ENCODE measurements at regions not wholly inside any gene's neighbourhood (a gene's known extent, or its start where the extent isn't known, plus 50 kb on each side); places are given as distances from the start of the nearest gene placed in this dataset.

DNA sequence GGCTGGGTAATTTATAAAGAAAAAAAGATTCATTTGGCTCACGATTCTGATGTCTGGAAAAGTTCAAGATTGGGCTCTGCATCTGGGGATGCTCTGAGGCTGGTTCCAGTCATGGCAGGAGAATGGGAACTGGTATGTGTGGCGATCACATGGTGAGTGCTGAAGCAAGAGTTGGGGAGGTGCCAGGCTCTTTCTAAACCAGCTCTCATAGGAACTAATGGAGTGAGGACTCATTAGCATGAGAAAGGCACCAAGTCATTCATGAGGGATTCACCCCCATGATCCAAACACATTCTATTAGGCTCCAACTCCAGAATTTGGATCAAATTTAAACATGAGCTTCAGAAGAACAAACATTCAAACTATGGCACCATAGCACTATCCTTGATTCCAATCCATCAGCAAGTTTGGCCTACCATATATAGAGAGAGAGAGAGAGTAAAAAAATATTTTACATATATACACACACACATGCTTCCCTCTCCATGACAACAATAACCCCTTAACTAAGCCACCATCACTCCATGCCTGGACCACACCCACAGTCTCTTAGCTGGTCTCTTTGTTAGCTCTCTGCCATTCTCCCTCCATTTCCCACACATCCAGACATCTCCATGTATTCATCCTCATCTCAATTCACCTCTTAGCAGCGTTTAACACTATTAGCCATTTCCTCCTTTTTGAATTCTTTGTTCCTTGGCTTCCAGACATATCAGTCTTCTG, 57.9 kb downstream of the NPY start:
- Mint-ChIP-seq H3K36me3 (ENCODE audit: low read depth) (no peaks in the 10 kb centered on the region), H3K9me3 (no peaks in the 10 kb centered on the region), H3K4me3 (no peak overlapping the region), H3K27me3 (peaks cover 5% of the 10 kb centered on the region), H3K27ac (no peak overlapping the region), H3K4me1 (no peaks in the 10 kb centered on the region)
- CTCF ChIA-PET = no interaction called here
- POLR2A ChIA-PET = no interaction called here
- DNase-seq = no peak

DNA sequence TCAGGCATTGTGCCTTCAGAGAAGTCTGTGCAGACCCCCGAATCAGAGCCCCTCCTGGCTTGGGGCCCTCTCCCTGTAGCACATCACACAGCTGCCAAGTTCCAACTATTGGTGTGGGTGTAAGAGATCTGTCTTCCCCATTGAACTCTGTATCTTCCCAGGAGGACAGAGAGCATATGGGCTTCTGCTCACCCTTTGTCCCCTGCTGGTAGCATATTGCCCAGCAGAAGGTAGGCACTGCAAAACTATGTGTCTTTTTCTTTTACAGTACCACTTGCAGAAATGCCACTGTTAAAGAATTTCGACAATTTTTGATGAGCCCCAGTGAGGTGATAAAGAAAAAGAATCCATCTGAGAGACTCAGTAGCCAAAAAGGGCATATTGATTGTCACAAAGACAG, 59.6 kb downstream of the NPY start:
- no peaks in the 10 kb centered on the region for H3K4me1 Mint-ChIP-seq
- ChIA-PET CTCF (no interaction called here), POLR2A (no interaction called here)
- no peak for DNase-seq
- no peaks in the 10 kb centered on the region for H3K9me3 Mint-ChIP-seq
- no peaks in the 10 kb centered on the region for H3K27me3 Mint-ChIP-seq
- H3K4me3 Mint-ChIP-seq = no peak overlapping the region
- no peaks in the 10 kb centered on the region for H3K36me3 Mint-ChIP-seq (ENCODE audit: low read depth)
- no peak overlapping the region for H3K27ac Mint-ChIP-seq

GRCh38 chr7:24346129-24346528, 62.1 kb downstream of the NPY start:
- H3K4me1 Mint-ChIP-seq = no peaks in the 10 kb centered on the region
- H3K36me3 Mint-ChIP-seq (ENCODE audit: low read depth) = no peaks in the 10 kb centered on the region
- H3K9me3 Mint-ChIP-seq = no peaks in the 10 kb centered on the region
- no peak overlapping the region for H3K27ac Mint-ChIP-seq
- H3K4me3 Mint-ChIP-seq = no peak overlapping the region
- no peaks in the 10 kb centered on the region for H3K27me3 Mint-ChIP-seq
- DNase-seq = no peak
- POLR2A ChIA-PET = no interaction called here
- CTCF ChIA-PET = interaction anchor here (0.6 kb wide), 1 partner anchor 37 kb away, joined by 3 read pairs; no protein-coding TSS in a partner anchor

GRCh38 chr7:24346716-24347115, 62.7 kb downstream of the NPY start:
- Mint-ChIP-seq H3K9me3 (peaks cover 2% of the 10 kb centered on the region), H3K36me3 (ENCODE audit: low read depth) (no peaks in the 10 kb centered on the region), H3K27me3 (peaks cover 3% of the 10 kb centered on the region), H3K27ac (no peak overlapping the region), H3K4me3 (no peak overlapping the region), H3K4me1 (no peaks in the 10 kb centered on the region)
- ChIA-PET POLR2A (no interaction called here), CTCF (interaction anchor here (0.6 kb wide), 1 partner anchor 37 kb away, joined by 3 read pairs; no protein-coding TSS in a partner anchor)
- DNase-seq = no peak

DNA sequence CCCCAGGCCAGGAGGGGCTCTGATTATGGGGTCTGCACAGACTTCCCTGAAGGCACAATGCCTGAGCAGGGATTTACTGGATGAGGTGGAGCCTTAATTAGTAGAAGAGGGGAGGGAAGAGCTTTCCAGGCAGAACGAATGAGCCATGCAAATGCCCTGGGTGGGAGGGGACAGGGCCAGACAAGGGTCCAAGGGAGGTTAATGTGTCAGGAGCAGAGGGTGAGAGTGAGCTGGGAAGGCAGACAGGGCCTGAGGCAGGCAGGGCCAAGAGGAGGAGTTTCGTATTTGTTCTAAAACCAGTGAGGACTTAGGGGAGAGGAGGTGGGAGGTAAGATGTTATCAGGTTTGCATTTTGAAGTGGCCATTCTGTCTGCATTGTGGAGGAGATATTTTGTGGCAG, 65.3 kb downstream of the NPY start:
- Mint-ChIP-seq H3K9me3 (peaks cover 3% of the 10 kb centered on the region), H3K27ac (no peak overlapping the region), H3K27me3 (peaks cover 3% of the 10 kb centered on the region), H3K4me1 (no peaks in the 10 kb centered on the region), H3K4me3 (no peak overlapping the region), H3K36me3 (ENCODE audit: low read depth) (no peaks in the 10 kb centered on the region)
- ChIA-PET POLR2A (no interaction called here), CTCF (no interaction called here)
- no peak for DNase-seq

DNA sequence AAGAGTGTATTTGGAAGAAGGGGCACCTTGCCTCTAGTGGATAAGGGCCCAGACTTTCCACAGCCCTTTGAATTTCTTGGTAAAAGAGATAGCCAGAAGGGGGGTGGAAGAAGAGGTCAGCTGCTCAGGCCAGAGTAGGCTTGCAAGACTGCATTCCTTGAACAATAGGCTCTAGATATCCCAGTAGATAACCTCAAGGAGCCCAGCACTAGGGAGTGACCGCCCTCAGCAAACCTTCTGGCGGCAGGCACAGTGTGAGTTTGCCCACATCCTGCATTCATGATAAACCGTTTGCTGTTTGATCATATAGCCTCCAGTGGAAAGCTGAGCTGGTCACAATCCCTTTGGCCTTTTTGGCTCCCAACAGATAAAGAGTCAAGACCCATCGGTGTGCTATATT, 70.5 kb downstream of the NPY start:
- ChIA-PET POLR2A (no interaction called here), CTCF (no interaction called here)
- Mint-ChIP-seq H3K4me3 (no peak overlapping the region), H3K36me3 (ENCODE audit: low read depth) (peaks cover 5% of the 10 kb centered on the region), H3K4me1 (peaks cover 10% of the 10 kb centered on the region), H3K9me3 (peaks cover 5% of the 10 kb centered on the region), H3K27ac (no peak overlapping the region), H3K27me3 (peaks cover 16% of the 10 kb centered on the region)
- no peak for DNase-seq

DNA sequence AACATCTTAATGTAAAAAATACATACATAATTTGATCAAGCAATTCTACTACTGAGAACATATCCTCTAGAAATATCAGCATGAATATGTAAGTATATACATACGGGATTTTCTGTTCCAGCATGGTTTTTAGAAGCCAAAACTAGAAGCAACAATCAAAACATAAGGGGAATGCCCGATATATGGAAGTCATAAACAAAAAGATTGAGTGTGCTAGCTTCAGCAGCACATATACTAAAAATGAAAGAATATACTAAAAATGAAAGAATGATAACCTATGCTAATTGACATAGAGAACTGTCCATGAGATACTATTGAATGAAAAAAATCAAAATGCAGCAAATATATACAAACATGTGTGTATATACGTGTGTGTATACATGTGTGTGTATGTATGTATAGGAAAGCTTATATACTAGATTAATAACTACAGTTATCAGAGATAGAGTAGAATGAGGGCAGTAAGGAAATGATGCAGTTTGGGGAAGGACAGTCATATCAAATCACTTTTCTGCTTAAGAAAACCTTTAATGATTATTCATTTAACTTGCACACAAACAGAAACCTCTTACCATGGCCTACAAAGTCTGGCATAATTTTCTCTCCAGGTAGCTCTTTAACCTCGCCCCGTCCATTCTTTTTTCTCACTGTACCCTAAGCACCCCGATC, 72.9 kb downstream of the NPY start:
- H3K27me3 Mint-ChIP-seq = peaks cover 23% of the 10 kb centered on the region
- no peak overlapping the region for H3K4me3 Mint-ChIP-seq
- POLR2A ChIA-PET = no interaction called here
- H3K4me1 Mint-ChIP-seq = peaks cover 10% of the 10 kb centered on the region
- no peak for DNase-seq
- peaks cover 5% of the 10 kb centered on the region for H3K36me3 Mint-ChIP-seq (ENCODE audit: low read depth)
- H3K9me3 Mint-ChIP-seq = peaks cover 3% of the 10 kb centered on the region
- no peak overlapping the region for H3K27ac Mint-ChIP-seq
- CTCF ChIA-PET = no interaction called here

- no peaks in the 10 kb centered on the region for H3K9me3 Mint-ChIP-seq
- H3K27me3 Mint-ChIP-seq = peaks cover 34% of the 10 kb centered on the region
- H3K36me3 Mint-ChIP-seq (ENCODE audit: low read depth) = no peaks in the 10 kb centered on the region
- ChIA-PET CTCF (no interaction called here), POLR2A (no interaction called here)
- DNase-seq = no peak
- H3K27ac Mint-ChIP-seq = no peak overlapping the region
- no peak overlapping the region for H3K4me3 Mint-ChIP-seq
- H3K4me1 Mint-ChIP-seq = peaks cover 10% of the 10 kb centered on the region
Measured at GRCh38 chr7:24361001-24361400, 77.0 kb downstream of the NPY start.

GRCh38 chr7:24365606-24366005, 81.6 kb downstream of the NPY start:
- CTCF ChIA-PET = no interaction called here
- Mint-ChIP-seq H3K9me3 (no peaks in the 10 kb centered on the region), H3K36me3 (ENCODE audit: low read depth) (no peaks in the 10 kb centered on the region), H3K4me1 (no peaks in the 10 kb centered on the region), H3K4me3 (no peak overlapping the region), H3K27ac (no peak overlapping the region), H3K27me3 (peaks cover 32% of the 10 kb centered on the region)
- DNase-seq = no peak
- POLR2A ChIA-PET = no interaction called here

DNA sequence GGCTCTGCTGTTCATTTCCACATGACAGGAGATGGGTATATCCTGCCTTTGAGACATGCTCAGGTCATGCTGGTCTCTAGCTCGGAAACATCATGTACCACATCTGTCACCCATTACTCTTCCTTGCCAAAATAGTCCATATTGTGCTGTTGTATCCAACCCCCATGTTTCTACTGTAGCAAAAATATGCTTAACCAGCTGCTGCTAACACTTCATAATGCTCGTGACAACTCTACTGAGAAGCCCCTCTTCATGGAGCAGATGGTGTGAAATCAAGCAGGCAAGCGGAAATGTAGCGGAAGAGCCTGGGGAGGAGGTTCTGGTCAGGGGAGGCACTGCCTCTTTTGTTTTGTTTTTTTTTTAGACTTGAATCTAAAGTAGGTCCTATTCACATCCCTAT, 82.9 kb downstream of the NPY start:
- no peak overlapping the region for H3K27ac Mint-ChIP-seq
- H3K4me3 Mint-ChIP-seq = no peak overlapping the region
- peaks cover 24% of the 10 kb centered on the region for H3K27me3 Mint-ChIP-seq
- H3K9me3 Mint-ChIP-seq = no peaks in the 10 kb centered on the region
- ChIA-PET POLR2A (no interaction called here), CTCF (no interaction called here)
- no peak for DNase-seq
- no peaks in the 10 kb centered on the region for H3K36me3 Mint-ChIP-seq (ENCODE audit: low read depth)
- H3K4me1 Mint-ChIP-seq = no peaks in the 10 kb centered on the region

- Mint-ChIP-seq H3K27me3 (peaks cover 21% of the 10 kb centered on the region), H3K9me3 (no peaks in the 10 kb centered on the region), H3K4me1 (no peaks in the 10 kb centered on the region), H3K4me3 (no peak overlapping the region), H3K27ac (no peak overlapping the region), H3K36me3 (ENCODE audit: low read depth) (no peaks in the 10 kb centered on the region)
- CTCF ChIA-PET = no interaction called here
- POLR2A ChIA-PET = no interaction called here
- DNase-seq = no peak
Measured at GRCh38 chr7:24368161-24368560, 84.2 kb downstream of the NPY start.

- Mint-ChIP-seq H3K4me3 (no peak overlapping the region), H3K36me3 (ENCODE audit: low read depth) (no peaks in the 10 kb centered on the region), H3K27me3 (peaks cover 11% of the 10 kb centered on the region), H3K4me1 (no peaks in the 10 kb centered on the region), H3K9me3 (no peaks in the 10 kb centered on the region), H3K27ac (no peak overlapping the region)
- DNase-seq = no peak
- CTCF ChIA-PET = no interaction called here
- POLR2A ChIA-PET = no interaction called here
Measured at GRCh38 chr7:24370541-24370940, 86.6 kb downstream of the NPY start.

- no peaks in the 10 kb centered on the region for H3K9me3 Mint-ChIP-seq
- no peak overlapping the region for H3K27ac Mint-ChIP-seq
- CTCF ChIA-PET = interaction anchor here (0.6 kb wide), 1 partner anchor 8 kb away, joined by 3 read pairs; no protein-coding TSS in a partner anchor
- POLR2A ChIA-PET = no interaction called here
- no peak for DNase-seq
- H3K27me3 Mint-ChIP-seq = no peaks in the 10 kb centered on the region
- H3K36me3 Mint-ChIP-seq (ENCODE audit: low read depth) = no peaks in the 10 kb centered on the region
- no peak overlapping the region for H3K4me3 Mint-ChIP-seq
- H3K4me1 Mint-ChIP-seq = no peaks in the 10 kb centered on the region
Measured at GRCh38 chr7:24372961-24373955, 89.3 kb downstream of the NPY start.
